DND-41 (cell line): ENCODE measurements at regions not wholly inside any gene's neighbourhood (a gene's known extent, or its start where the extent isn't known, plus 50 kb on each side); places are given as distances from the start of the nearest gene placed in this dataset.

Source experiments
- EZH2 ChIP-seq: IDR thresholded peaks from 3 replicates; pipeline ENCODE4 v1.6.1; 2012; ENCODE audit warnings: borderline replicate concordance, low read depth, mild to moderate bottlenecking, moderate library complexity, low read length, inconsistent platforms; ENCODE audit not compliant: severe bottlenecking
- TF ChIP-seq, protein P1 (sequence below): IDR thresholded peaks from 2 replicates; pipeline ENCODE4 v1.5.1; 2012; ENCODE audit warnings: borderline replicate concordance, low read length, moderate library complexity, mild to moderate bottlenecking; ENCODE audit not compliant: poor library complexity, severe bottlenecking; ENCODE audit errors: extremely low read depth

DNA sequence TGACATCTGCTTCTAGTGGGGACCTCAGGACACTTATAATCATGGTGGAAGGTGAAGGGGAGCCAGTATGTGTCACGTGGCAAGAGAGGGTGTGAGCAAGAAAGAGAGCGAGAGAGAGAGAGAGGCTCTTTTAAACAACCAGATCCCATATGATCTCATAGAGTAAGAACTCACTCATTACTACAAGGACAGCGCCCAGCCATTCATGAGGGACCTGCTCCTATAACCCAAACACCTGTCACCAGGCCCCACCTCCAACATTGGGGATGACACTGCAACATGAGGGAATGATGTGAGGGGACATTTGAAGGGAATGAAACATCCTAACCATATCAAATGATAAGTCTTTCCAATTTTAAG lies 427.5 kb downstream of the EFNA5 start:
- TF ChIP-seq, protein P1, sequence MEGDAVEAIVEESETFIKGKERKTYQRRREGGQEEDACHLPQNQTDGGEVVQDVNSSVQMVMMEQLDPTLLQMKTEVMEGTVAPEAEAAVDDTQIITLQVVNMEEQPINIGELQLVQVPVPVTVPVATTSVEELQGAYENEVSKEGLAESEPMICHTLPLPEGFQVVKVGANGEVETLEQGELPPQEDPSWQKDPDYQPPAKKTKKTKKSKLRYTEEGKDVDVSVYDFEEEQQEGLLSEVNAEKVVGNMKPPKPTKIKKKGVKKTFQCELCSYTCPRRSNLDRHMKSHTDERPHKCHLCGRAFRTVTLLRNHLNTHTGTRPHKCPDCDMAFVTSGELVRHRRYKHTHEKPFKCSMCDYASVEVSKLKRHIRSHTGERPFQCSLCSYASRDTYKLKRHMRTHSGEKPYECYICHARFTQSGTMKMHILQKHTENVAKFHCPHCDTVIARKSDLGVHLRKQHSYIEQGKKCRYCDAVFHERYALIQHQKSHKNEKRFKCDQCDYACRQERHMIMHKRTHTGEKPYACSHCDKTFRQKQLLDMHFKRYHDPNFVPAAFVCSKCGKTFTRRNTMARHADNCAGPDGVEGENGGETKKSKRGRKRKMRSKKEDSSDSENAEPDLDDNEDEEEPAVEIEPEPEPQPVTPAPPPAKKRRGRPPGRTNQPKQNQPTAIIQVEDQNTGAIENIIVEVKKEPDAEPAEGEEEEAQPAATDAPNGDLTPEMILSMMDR, result no peak
- TF ChIP-seq EZH2, result no peak
